Esophagus squamous epithelium (tissue), 5 donors: ENCODE measurements at regions not wholly inside any gene's neighbourhood (a gene's known extent, or its start where the extent isn't known, plus 50 kb on each side); places are given as distances from the start of the nearest gene placed in this dataset.
"Not testable (repeated sequence)": the region's sequence is repeated elsewhere in the genome, so short reads cannot be mapped to it uniquely, and the experiment has no call there.

Experiments
- DNase-seq: peaks from one replicate; lab custom pipeline; 2025; lab: John Stamatoyannopoulos, UW
- H3K27ac ChIP-seq, 4 donors: fragments of 200-600 bp; sonication (generic); one replicate each; pipeline ENCODE4 v1.5.1; 2016 to 2019; ENCODE audit warnings: mild to moderate bottlenecking in 1 of 4
- H3K27me3 ChIP-seq, 4 donors: fragments of 200-600 bp; sonication (generic); 1 replicate in 3 of 4; 2 replicates in 1 of 4; pipeline versions ENCODE4 v1.5.1 to v1.6.0; 2017 to 2021; ENCODE audit warnings: antibody characterized with exemption in 1 of 4
- H3K36me3 ChIP-seq, 3 donors: fragments of 200-600 bp; sonication (generic); one replicate each; pipeline ENCODE4 v1.5.1; 2016 to 2019
- H3K4me1 ChIP-seq, 3 donors: fragments of 200-600 bp; sonication (generic); one replicate each; pipeline ENCODE4 v1.5.1; 2017 to 2019
- H3K4me3 ChIP-seq, 4 donors: fragments of 200-600 bp; sonication (generic); 1 replicate in 3 of 4; 2 replicates in 1 of 4; pipeline ENCODE4 v1.5.1; 2016 to 2019; ENCODE audit warnings: mild to moderate bottlenecking in 2 of 4, moderate library complexity in 1 of 4
- H3K9me3 ChIP-seq, 3 donors: fragments of 200-600 bp; sonication (generic); one replicate each; pipeline ENCODE4 v1.5.1; 2016 to 2019
- CTCF ChIP-seq, 6 experiments: fragments of 450-650 bp in 4 of 6; fragments of 200-600 bp in 2 of 6; sonication (generic) in 2 of 6; IDR thresholded peaks; one replicate each; pipeline ENCODE4 v1.5.1; 2016 to 2019; ENCODE audit warnings: antibody characterized with exemption in 6 of 6, mild to moderate bottlenecking in 4 of 6, moderate library complexity in 4 of 6
- POLR2A ChIP-seq, 4 donors: fragments of 450-650 bp; IDR thresholded peaks; one replicate each; pipeline ENCODE4 v1.6.1; 2017; ENCODE audit warnings: antibody characterized with exemption in 4 of 4, mild to moderate bottlenecking in 4 of 4, moderate library complexity in 3 of 4
- WGBS, 2 donors: methylation state at CpG; one replicate each; pipeline ENCODE4 v1.1.5; 2018; 5-methylcytosine and 5-hydroxymethylcytosine counted together
- intact Hi-C: fragments of 100-400 bp; cut with DNase I; formaldehyde crosslinking; loops from one replicate; pipeline ENCODE4 v1.15.0; 2022
- donor health status: DM: yes; HTN: yes; CAD: no.

GRCh38 chr5:106797996-106798395, 872.7 kb downstream of the EFNA5 start:
- H3K36me3 ChIP-seq = no peaks in the 10 kb centered on the region
- intact Hi-C loops = no loop called here
- no peaks in the 10 kb centered on the region for H3K27me3 ChIP-seq
- no peak overlapping the region for H3K4me3 ChIP-seq
- no peak for TF ChIP-seq POLR2A (IDR thresholded peaks at IDR 0.05)
- TF ChIP-seq CTCF (IDR thresholded peaks at IDR 0.05) = no peak
- no peak for DNase-seq
- H3K4me1 ChIP-seq = no peaks in the 10 kb centered on the region
- H3K9me3 ChIP-seq = no peaks in the 10 kb centered on the region
- WGBS, 2 donors = 18 to 46% methylated on average over 3 of the region's 3 CpGs
- no peak overlapping the region for H3K27ac ChIP-seq

DNA sequence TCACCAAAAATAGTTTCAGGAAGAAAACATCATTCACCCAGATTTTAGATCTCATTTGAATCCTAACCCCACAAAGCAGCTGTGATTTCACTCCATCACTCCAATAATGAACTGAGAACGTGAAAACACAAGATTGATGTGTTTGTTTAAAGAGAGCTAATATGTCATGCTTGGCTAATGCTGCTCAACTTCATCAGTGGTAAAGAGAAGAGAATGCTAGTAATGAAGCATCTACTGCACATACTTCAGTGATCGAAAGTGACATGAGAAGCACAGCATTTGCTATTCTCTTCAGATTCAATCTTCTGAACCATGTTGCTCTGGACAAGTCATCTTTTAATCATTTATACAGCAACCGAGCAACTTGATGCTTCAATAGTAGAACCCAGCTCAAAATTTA, 874.7 kb downstream of the EFNA5 start:
- WGBS, 2 donors = 62 to 73% methylated on average over 3 of the region's 3 CpGs
- no peak for TF ChIP-seq POLR2A (IDR thresholded peaks at IDR 0.05)
- no peaks in the 10 kb centered on the region for H3K9me3 ChIP-seq
- no peak overlapping the region for H3K27ac ChIP-seq
- intact Hi-C loops = no loop called here
- no peak overlapping the region for H3K4me3 ChIP-seq
- no peaks in the 10 kb centered on the region for H3K36me3 ChIP-seq
- H3K4me1 ChIP-seq = no peaks in the 10 kb centered on the region
- H3K27me3 ChIP-seq = no peaks in the 10 kb centered on the region
- DNase-seq = no peak

GRCh38 chr5:106784846-106785245, 885.9 kb downstream of the EFNA5 start:
- intact Hi-C loops = no loop called here
- no peaks in the 10 kb centered on the region for H3K4me1 ChIP-seq
- no peaks in the 10 kb centered on the region for H3K27me3 ChIP-seq
- TF ChIP-seq CTCF (IDR thresholded peaks at IDR 0.05) (no peak), POLR2A (IDR thresholded peaks at IDR 0.05) (no peak)
- H3K27ac ChIP-seq = no peak overlapping the region
- H3K9me3 ChIP-seq = no peaks in the 10 kb centered on the region
- no peak overlapping the region for H3K4me3 ChIP-seq
- WGBS, 2 donors = 77 to 87% methylated on average over 1 of the region's 1 CpG
- no peaks in the 10 kb centered on the region for H3K36me3 ChIP-seq
- DNase-seq = no peak

DNA sequence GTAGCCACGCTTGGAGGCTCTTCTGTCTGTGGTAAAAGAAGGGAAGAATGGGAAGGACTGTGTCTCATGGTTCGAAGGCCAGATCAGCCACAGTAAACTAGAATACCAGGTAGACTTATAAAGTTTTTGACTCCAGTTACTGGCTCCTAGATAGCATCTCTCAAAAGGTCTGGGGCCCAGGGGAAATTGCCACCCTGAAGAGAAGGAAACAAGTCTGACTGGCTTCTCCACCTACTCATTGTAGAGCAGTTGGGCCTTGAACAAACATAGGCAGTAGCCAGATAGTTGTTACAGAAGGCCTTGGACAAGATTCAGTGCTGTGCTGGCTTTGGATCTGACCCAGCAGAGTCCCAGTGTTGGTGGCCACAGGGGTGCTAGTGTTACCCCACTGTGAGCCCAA, 890.4 kb downstream of the EFNA5 start:
- H3K36me3 ChIP-seq = no peaks in the 10 kb centered on the region
- intact Hi-C loops = no loop called here
- no peaks in the 10 kb centered on the region for H3K27me3 ChIP-seq

GRCh38 chr5:106776515-106776914, 894.2 kb downstream of the EFNA5 start:
- H3K36me3 ChIP-seq, intact Hi-C loops, DNase-seq, H3K4me1 ChIP-seq, H3K9me3 ChIP-seq, H3K4me3 ChIP-seq, H3K27ac ChIP-seq, H3K27me3 ChIP-seq: not testable (repeated sequence)
- WGBS, 2 donors = 86% methylated on average over 3 to 6 of the region's 6 CpGs

More for the DNA sequence above, 890.4 kb downstream of the EFNA5 start:
- DNase-seq = no peak
- Histone ChIP-seq H3K4me3 (no peak overlapping the region), H3K27ac (no peak overlapping the region), H3K4me1 (no peaks in the 10 kb centered on the region), H3K9me3 (no peaks in the 10 kb centered on the region)
- WGBS, 2 donors = 76 to 80% methylated on average over 2 of the region's 2 CpGs
- no peak for TF ChIP-seq POLR2A (IDR thresholded peaks at IDR 0.05)

GRCh38 chr5:106768392-106768791, 902.3 kb downstream of the EFNA5 start:
- Histone ChIP-seq H3K36me3 (no peaks in the 10 kb centered on the region), H3K9me3 (no peaks in the 10 kb centered on the region), H3K4me3 (no peak overlapping the region), H3K4me1 (no peaks in the 10 kb centered on the region), H3K27me3 (no peaks in the 10 kb centered on the region), H3K27ac (no peak overlapping the region)
- DNase-seq = no peak
- intact Hi-C loops = no loop called here
- TF ChIP-seq POLR2A (IDR thresholded peaks at IDR 0.05) = no peak
- TF ChIP-seq CTCF (IDR thresholded peaks at IDR 0.05) = no peak
- WGBS, 2 donors = 53% methylated on average over 4 of the region's 4 CpGs

DNA sequence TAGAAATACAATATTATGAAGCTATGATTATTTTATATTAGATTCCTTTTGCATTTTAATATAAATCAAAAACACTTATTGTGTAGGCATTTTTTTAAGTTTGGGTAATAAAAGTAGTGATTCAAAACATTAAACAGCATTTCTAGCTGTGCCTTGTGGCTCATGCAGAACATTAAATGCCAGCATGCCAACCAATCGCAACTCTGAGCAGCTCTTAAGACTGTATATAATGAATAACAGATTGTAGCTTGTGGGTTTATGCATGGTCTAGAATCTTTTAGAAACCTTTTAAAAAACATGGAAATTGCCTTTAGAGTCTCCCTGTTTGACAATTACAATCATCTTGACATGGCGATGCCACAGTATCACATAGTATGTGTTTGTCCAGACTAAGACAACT, 903.8 kb downstream of the EFNA5 start:
- WGBS, 2 donors = 85 to 88% methylated on average over 2 of the region's 2 CpGs
- Histone ChIP-seq H3K36me3 (no peaks in the 10 kb centered on the region), H3K27ac (no peak overlapping the region)

More for the DNA sequence above, 903.8 kb downstream of the EFNA5 start:
- TF ChIP-seq CTCF (IDR thresholded peaks at IDR 0.05) (no peak), POLR2A (IDR thresholded peaks at IDR 0.05) (no peak)
- intact Hi-C loops = no loop called here
- Histone ChIP-seq H3K4me3 (no peak overlapping the region), H3K27me3 (no peaks in the 10 kb centered on the region), H3K9me3 (no peaks in the 10 kb centered on the region), H3K4me1 (no peaks in the 10 kb centered on the region)
- no peak for DNase-seq
